SK-N-SH (cell line): ENCODE measurements at regions not wholly inside any gene's neighbourhood (a gene's known extent, or its start where the extent isn't known, plus 50 kb on each side); places are given as distances from the start of the nearest gene placed in this dataset.

ENCODE experiments used
- CTCF ChIA-PET: fragments of 300-600, 350-600 bp; formaldehyde crosslinking; extraction: SDS; loops from one replicate; lab custom pipeline; 2021; lab: Yijun Ruan, JAX
- POLR2A ChIA-PET: fragments of 350-600 bp; sonication (Branson Sonifier 250); formaldehyde crosslinking; extraction: SDS; loops from one replicate; lab custom pipeline; 2020; ENCODE audit warnings: antibody characterized with exemption, inconsistent platforms; lab: Yijun Ruan, JAX
- DNase-seq: peaks from one replicate; pipeline ENCODE4 v3.0.0; 2012
- H2AFZ ChIP-seq: fragments of 200-600 bp; sonication (generic); 2 replicates; pipeline ENCODE4 v1.8.1; 2016; ENCODE audit warnings: antibody characterized with exemption, mild to moderate bottlenecking, low read depth
- H3F3A ChIP-seq: fragments of 200-600 bp; sonication (generic); replicated peaks from 2 replicates; pipeline ENCODE3; 2016; ENCODE audit warnings: antibody characterized with exemption, mild to moderate bottlenecking; ENCODE audit not compliant: insufficient read depth
- H3K27ac ChIP-seq, 2 experiments: fragments of 200-500 bp in 1 of 2; fragments of 200-600 bp in 1 of 2; sonication (Bioruptor generic) in 1 of 2; sonication (generic), shearing (Covaris generic) in 1 of 2; 2 replicates each; pipeline versions ENCODE4 v1.5.1 to v1.6.1; 2014 to 2016; ENCODE audit warnings: low read depth in 2 of 2, inconsistent platforms in 1 of 2, low read length in 1 of 2, mild to moderate bottlenecking in 1 of 2, mixed read lengths in 1 of 2
- H3K27me3 ChIP-seq: fragments of 200-600 bp; sonication (generic), shearing (Covaris generic); 2 replicates; pipeline ENCODE4 v1.6.1; 2016; ENCODE audit warnings: mixed run types; ENCODE audit not compliant: insufficient read depth
- H3K36me3 ChIP-seq, 2 experiments: fragments of 200-500 bp in 1 of 2; fragments of 200-600 bp in 1 of 2; sonication (Bioruptor generic) in 1 of 2; sonication (generic) in 1 of 2; replicated peaks in 1 of 2; 2 replicates each; pipeline versions ENCODE3 to v1.5.1; 2014 to 2016; ENCODE audit warnings: low read length in 1 of 2, mild to moderate bottlenecking in 1 of 2; ENCODE audit not compliant: insufficient read depth in 2 of 2, control insufficient read depth in 1 of 2
- H3K4me1 ChIP-seq, 2 experiments: fragments of 200-500 bp in 1 of 2; fragments of 200-600 bp in 1 of 2; sonication (Bioruptor generic) in 1 of 2; sonication (generic), shearing (Covaris generic) in 1 of 2; 2 replicates each; pipeline versions ENCODE4 v1.5.1 to v1.6.1; 2014 to 2016; ENCODE audit warnings: low read depth in 1 of 2, low read length in 1 of 2, mixed run types in 1 of 2; ENCODE audit not compliant: insufficient read depth in 2 of 2, control insufficient read depth in 1 of 2
- H3K4me2 ChIP-seq: fragments of 200-600 bp; sonication (generic), shearing (Covaris generic); 2 replicates; pipeline ENCODE4 v1.6.1; 2017; ENCODE audit warnings: mixed run types
- H3K4me3 ChIP-seq, 2 experiments: fragments of 200-500 bp in 1 of 2; fragments of 200-600 bp in 1 of 2; sonication (Bioruptor generic) in 1 of 2; sonication (generic), shearing (Covaris generic) in 1 of 2; 2 replicates each; pipeline versions ENCODE4 v1.5.1 to v1.8.1; 2014 to 2016; ENCODE audit warnings: low read depth in 2 of 2, inconsistent platforms in 1 of 2, low read length in 1 of 2, mild to moderate bottlenecking in 1 of 2, mixed read lengths in 1 of 2, moderate library complexity in 1 of 2
- H3K79me2 ChIP-seq: fragments of 200-600 bp; sonication (generic); 2 replicates; pipeline ENCODE4 v1.8.1; 2017; ENCODE audit warnings: mild to moderate bottlenecking; ENCODE audit not compliant: insufficient read depth
- H3K9ac ChIP-seq: fragments of 200-600 bp; sonication (generic); 2 replicates; pipeline ENCODE4 v1.6.1; 2017; ENCODE audit warnings: mixed run types
- H3K9me2 ChIP-seq: fragments of 200-600 bp; sonication (generic); 2 replicates; pipeline ENCODE4 v1.6.1; 2017; ENCODE audit warnings: mixed run types
- H3K9me3 ChIP-seq: fragments of 200-600 bp; sonication (generic); 2 replicates; pipeline ENCODE4 v1.6.1; 2017; ENCODE audit warnings: mixed run types, mild to moderate bottlenecking, moderate library complexity
- H4K20me1 ChIP-seq: fragments of 200-600 bp; sonication (generic); 2 replicates; pipeline ENCODE4 v1.6.1; 2017; ENCODE audit warnings: mild to moderate bottlenecking, mixed run types; ENCODE audit not compliant: insufficient read depth
- CHD2 ChIP-seq: fragments of 150-350 bp; IDR thresholded peaks from 2 replicates; pipeline ENCODE4 v1.6.1; 2018; ENCODE audit warnings: low read length; ENCODE audit not compliant: partially characterized antibody
- EZH2phosphoT487 ChIP-seq: fragments of 200-600 bp; sonication (generic); IDR thresholded peaks from 2 replicates; pipeline ENCODE4 v1.6.1; 2017; ENCODE audit warnings: low read depth, mixed run types, mild to moderate bottlenecking, antibody characterized with exemption, moderate library complexity, borderline replicate concordance
- FOSL2 ChIP-seq: IDR thresholded peaks from 2 replicates; pipeline ENCODE4 v1.4.0; 2012; ENCODE audit warnings: low read depth, mild to moderate bottlenecking, moderate library complexity, borderline replicate concordance
- FOXM1 ChIP-seq: IDR thresholded peaks from 2 replicates; pipeline ENCODE4 v1.4.0; 2012; ENCODE audit warnings: low read depth, mild to moderate bottlenecking
- GABPA ChIP-seq: IDR thresholded peaks from 2 replicates; pipeline ENCODE4 v1.4.0; 2012; ENCODE audit warnings: low read depth, mild to moderate bottlenecking
- GATA2 ChIP-seq: sonication (generic); formaldehyde crosslinking; IDR thresholded peaks from 2 replicates; pipeline ENCODE4 v1.5.0; 2020; ENCODE audit warnings: mild to moderate bottlenecking, missing genetic modification reagents
- IRF3 ChIP-seq: fragments of 150-350 bp; IDR thresholded peaks from 2 replicates; pipeline ENCODE4 v1.6.1; 2016; ENCODE audit warnings: mild to moderate bottlenecking, low read depth, low read length
- JUND ChIP-seq: IDR thresholded peaks from 2 replicates; pipeline ENCODE4 v1.4.0; 2012
- NRF1 ChIP-seq: IDR thresholded peaks from 2 replicates; pipeline ENCODE4 v1.6.1; 2012; ENCODE audit warnings: low read depth, mild to moderate bottlenecking, low read length
- PBX3 ChIP-seq: IDR thresholded peaks from 2 replicates; pipeline ENCODE4; 2012
- POLR2AphosphoS5 ChIP-seq: IDR thresholded peaks from 2 replicates; pipeline ENCODE4 v1.6.1; 2012; ENCODE audit warnings: low read depth, low read length
- RAD21 ChIP-seq: IDR thresholded peaks from 2 replicates; pipeline ENCODE4 v1.6.1; 2012; ENCODE audit warnings: mild to moderate bottlenecking, low read length
- RCOR1 ChIP-seq: fragments of 150-350 bp; IDR thresholded peaks from 2 replicates; pipeline ENCODE4 v1.6.1; 2017; ENCODE audit warnings: antibody characterized with exemption, low read length
- REST ChIP-seq: IDR thresholded peaks from 2 replicates; pipeline ENCODE4 v1.6.1; 2012; ENCODE audit warnings: mild to moderate bottlenecking, low read depth, low read length, moderate library complexity
- SIN3A ChIP-seq: IDR thresholded peaks from 2 replicates; pipeline ENCODE4 v1.6.1; 2012; ENCODE audit warnings: low read depth, mild to moderate bottlenecking, low read length, moderate library complexity, borderline replicate concordance
- SMC3 ChIP-seq: IDR thresholded peaks from 2 replicates; pipeline ENCODE4 v1.6.1; 2012; ENCODE audit warnings: low read depth, low read length, improper control_type of control experiment
- TCF12 ChIP-seq: IDR thresholded peaks from 2 replicates; pipeline ENCODE4 v1.4.0; 2012
- TEAD4 ChIP-seq: IDR thresholded peaks from 2 replicates; pipeline ENCODE4 v1.4.0; 2012; ENCODE audit warnings: mild to moderate bottlenecking, borderline replicate concordance; ENCODE audit not compliant: insufficient read depth
- USF1 ChIP-seq: IDR thresholded peaks from 2 replicates; pipeline ENCODE4 v1.4.0; 2012; ENCODE audit warnings: low read depth, borderline replicate concordance
- USF2 ChIP-seq: fragments of 150-350 bp; IDR thresholded peaks from 2 replicates; pipeline ENCODE4 v1.6.1; 2017; ENCODE audit warnings: antibody characterized with exemption, low read length, low read depth, borderline replicate concordance
- YY1 ChIP-seq: IDR thresholded peaks from 2 replicates; pipeline ENCODE4 v1.4.0; 2012; ENCODE audit warnings: low read depth, mild to moderate bottlenecking
- WGBS: methylation state at CpG from one replicate; pipeline ENCODE4 v1.1.6; 2017; ENCODE audit warnings: low lambda C conversion rate; 5-methylcytosine and 5-hydroxymethylcytosine counted together

GRCh38 chr2:44851518-44851917 is 90.0 kb upstream of the SIX3 start (continued):
- no peak for TF ChIP-seq YY1
- TF ChIP-seq IRF3, result no peak
- no peak for TF ChIP-seq GABPA
- no peak for TF ChIP-seq FOXM1
- no peak for TF ChIP-seq RAD21
- no peak for TF ChIP-seq TCF12
- no peak for TF ChIP-seq POLR2AphosphoS5

GRCh38 chr2:44852594-44852993 is 88.9 kb upstream of the SIX3 start:
- no peak overlapping the region for H3K27ac ChIP-seq

More at GRCh38 chr2:44852594-44852993, 88.9 kb upstream of the SIX3 start:
- no peaks in the 10 kb centered on the region for H3K9me3 ChIP-seq
- WGBS, result 38% methylated on average over 2 of the region's 2 CpGs
- ChIA-PET CTCF (interaction anchor here (0.8 to 1.4 kb wide), 7 partner anchors 10 to 104 kb away, joined by 3 to 5 read pairs (median 3); no protein-coding TSS in a partner anchor), POLR2A (no interaction called here)
- no peaks in the 10 kb centered on the region for H3F3A ChIP-seq
- no peaks in the 10 kb centered on the region for H4K20me1 ChIP-seq
- no peak overlapping the region for H3K9ac ChIP-seq
- no peak overlapping the region for H3K4me2 ChIP-seq
- H3K4me1 ChIP-seq, result no peaks in the 10 kb centered on the region
- H3K36me3 ChIP-seq, result no peaks in the 10 kb centered on the region
- no peaks in the 10 kb centered on the region for H3K9me2 ChIP-seq
- H3K27me3 ChIP-seq, result peaks cover 10% of the 10 kb centered on the region; the same call in 1 of the 2 replicates
- no peak overlapping the region for H3K4me3 ChIP-seq
- TF ChIP-seq JUND (no peak), RCOR1 (no peak), IRF3 (no peak), PBX3 (no peak), GABPA (no peak), USF1 (no peak), RAD21 (no peak), CHD2 (no peak), NRF1 (no peak), TEAD4 (no peak), GATA2 (no peak), USF2 (no peak), YY1 (no peak), SIN3A (no peak), TCF12 (no peak), SMC3 (no peak), FOSL2 (no peak), REST (no peak), EZH2phosphoT487 (no peak)
- DNase-seq, result no peak
- H3K79me2 ChIP-seq, result no peaks in the 10 kb centered on the region
- no peak overlapping the region for H2AFZ ChIP-seq
